Loucy (cell line): ENCODE measurements at regions not wholly inside any gene's neighbourhood (a gene's known extent, or its start where the extent isn't known, plus 50 kb on each side); places are given as distances from the start of the nearest gene placed in this dataset.

Source experiments
- H2AFZ ChIP-seq: fragments of 200-600 bp; sonication (generic); 2 replicates; pipeline ENCODE4 v1.6.0; 2016; ENCODE audit warnings: antibody characterized with exemption, mild to moderate bottlenecking, low read length, moderate library complexity
- H3F3A ChIP-seq: fragments of 200-600 bp; 2 replicates; pipeline ENCODE4 v1.6.0; 2016; ENCODE audit warnings: antibody characterized with exemption, low read depth, mild to moderate bottlenecking
- H3K27me3 ChIP-seq: fragments of 200-600 bp; sonication (generic); 2 replicates; pipeline ENCODE4 v1.6.1; 2014; ENCODE audit warnings: low read length, mild to moderate bottlenecking; ENCODE audit not compliant: insufficient read depth, poor library complexity, severe bottlenecking
- H3K36me3 ChIP-seq: fragments of 200-600 bp; sonication (generic); 2 replicates; pipeline ENCODE4 v1.6.1; 2016; ENCODE audit warnings: low read length; ENCODE audit not compliant: insufficient read depth
- H3K4me1 ChIP-seq: fragments of 200-600 bp; sonication (generic); 2 replicates; pipeline ENCODE4 v1.5.1; 2014; ENCODE audit warnings: low read length, mild to moderate bottlenecking; ENCODE audit not compliant: insufficient read depth, poor library complexity, severe bottlenecking
- H3K4me2 ChIP-seq: fragments of 200-600 bp; sonication (generic); 2 replicates; pipeline ENCODE4 v1.6.0; 2014; ENCODE audit warnings: antibody characterized with exemption, low read length, low read depth, mild to moderate bottlenecking; ENCODE audit not compliant: poor library complexity, severe bottlenecking
- H3K4me3 ChIP-seq: fragments of 200-600 bp; sonication (generic); 2 replicates; pipeline ENCODE4 v1.5.1; 2014; ENCODE audit warnings: low read length, mild to moderate bottlenecking, mixed read lengths; ENCODE audit not compliant: poor library complexity, severe bottlenecking
- H3K79me2 ChIP-seq: fragments of 200-600 bp; sonication (generic); 2 replicates; pipeline ENCODE4 v1.6.1; 2014; ENCODE audit warnings: low read length; ENCODE audit not compliant: insufficient read depth
- H3K9ac ChIP-seq: fragments of 200-600 bp; sonication (generic); 2 replicates; pipeline ENCODE4 v1.6.0; 2014; ENCODE audit warnings: mild to moderate bottlenecking, low read depth, low read length, moderate library complexity; ENCODE audit not compliant: poor library complexity, severe bottlenecking
- H3K9me2 ChIP-seq: fragments of 200-600 bp; sonication (generic); replicated peaks from 2 replicates; pipeline ENCODE4 v1.6.1; 2016; ENCODE audit warnings: low read depth, low read length, mixed read lengths
- H3K9me3 ChIP-seq: fragments of 200-600 bp; sonication (generic); 2 replicates; pipeline ENCODE4 v1.6.1; 2014; ENCODE audit warnings: mild to moderate bottlenecking, antibody characterized with exemption, low read length, low read depth; ENCODE audit not compliant: insufficient read depth
- H4K20me1 ChIP-seq: fragments of 200-600 bp; sonication (generic); 2 replicates; pipeline ENCODE4 v1.6.0; 2014; ENCODE audit warnings: antibody characterized with exemption, low read length, mild to moderate bottlenecking; ENCODE audit not compliant: insufficient read depth, poor library complexity, severe bottlenecking
- CTCF ChIP-seq: fragments of 200-600 bp; sonication (generic); conservative IDR thresholded peaks from 2 replicates; pipeline ENCODE4 v1.5.1; 2014; ENCODE audit warnings: mild to moderate bottlenecking, antibody characterized with exemption, low read length
- EZH2phosphoT487 ChIP-seq: fragments of 200-600 bp; IDR thresholded peaks from 2 replicates; pipeline ENCODE4 v1.6.1; 2018; ENCODE audit warnings: antibody characterized with exemption, mild to moderate bottlenecking, moderate library complexity, borderline replicate concordance

DNA sequence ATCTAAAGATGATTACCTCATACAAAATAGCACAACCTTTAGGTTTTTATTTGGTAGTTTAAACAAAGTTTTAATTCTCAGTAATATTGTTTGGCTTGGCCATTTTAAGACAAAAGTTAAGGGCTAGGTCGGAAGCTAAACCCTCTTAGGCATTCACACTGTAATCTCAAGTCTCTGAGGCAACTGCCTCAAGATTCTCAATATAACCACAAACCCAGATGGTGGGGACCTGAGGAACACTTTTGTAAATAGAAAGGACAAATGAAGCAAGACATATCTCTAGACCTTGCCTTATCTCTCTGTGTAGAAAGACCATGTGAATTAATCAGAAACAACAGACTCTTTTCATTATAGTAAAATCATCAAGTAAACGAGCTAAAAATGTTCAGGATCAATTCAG is 500.2 kb upstream of the CDH6 start:
- H3K9me3 ChIP-seq: no peaks in the 10 kb centered on the region
- no peaks in the 10 kb centered on the region for H4K20me1 ChIP-seq
- TF ChIP-seq EZH2phosphoT487 (no peak), CTCF (no peak)
- H3K9ac ChIP-seq: no peak overlapping the region
- H3K79me2 ChIP-seq: no peaks in the 10 kb centered on the region
- H3K27me3 ChIP-seq: no peaks in the 10 kb centered on the region
- H3K4me2 ChIP-seq: no peak overlapping the region
- H2AFZ ChIP-seq: no peak overlapping the region
- H3K36me3 ChIP-seq: no peaks in the 10 kb centered on the region
- no peaks in the 10 kb centered on the region for H3K4me1 ChIP-seq
- H3K4me3 ChIP-seq: no peak overlapping the region
- H3K9me2 ChIP-seq: no peaks in the 10 kb centered on the region
- no peaks in the 10 kb centered on the region for H3F3A ChIP-seq

DNA sequence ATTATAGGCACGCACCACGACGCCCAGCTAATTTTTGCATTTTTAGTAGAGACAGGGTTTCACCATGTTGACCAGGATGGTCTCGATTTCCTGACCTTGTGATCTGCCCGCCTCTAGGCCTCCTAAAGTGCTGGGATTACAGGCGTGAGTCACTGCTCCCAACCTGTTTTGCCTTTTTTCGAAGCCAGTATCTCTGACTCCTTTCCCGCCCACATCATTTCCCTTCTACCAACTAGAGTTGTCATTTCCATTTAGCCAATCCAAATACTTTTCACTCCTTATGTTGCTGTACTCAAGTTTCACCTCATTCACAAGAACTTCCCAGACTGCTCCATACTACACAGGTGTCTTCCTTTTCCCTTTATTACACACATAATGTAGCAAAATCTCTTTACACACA is 502.6 kb upstream of the CDH6 start:
- Histone ChIP-seq H4K20me1 (no peaks in the 10 kb centered on the region), H3K9ac (no peak overlapping the region), H3K4me1 (no peaks in the 10 kb centered on the region), H3K4me3 (no peak overlapping the region), H2AFZ (no peak overlapping the region), H3K79me2 (no peaks in the 10 kb centered on the region), H3K9me3 (no peaks in the 10 kb centered on the region), H3K9me2 (no peaks in the 10 kb centered on the region), H3K36me3 (no peaks in the 10 kb centered on the region), H3F3A (no peaks in the 10 kb centered on the region), H3K4me2 (no peak overlapping the region), H3K27me3 (no peaks in the 10 kb centered on the region)
- TF ChIP-seq EZH2phosphoT487 (no peak), CTCF (no peak)

- Histone ChIP-seq H3K36me3 (no peaks in the 10 kb centered on the region), H4K20me1 (no peaks in the 10 kb centered on the region), H3F3A (no peaks in the 10 kb centered on the region), H3K4me2 (no peak overlapping the region), H3K9me3 (no peaks in the 10 kb centered on the region), H3K9ac (no peak overlapping the region), H3K4me3 (no peak overlapping the region), H3K9me2 (no peaks in the 10 kb centered on the region), H2AFZ (no peak overlapping the region), H3K4me1 (no peaks in the 10 kb centered on the region), H3K79me2 (no peaks in the 10 kb centered on the region), H3K27me3 (no peaks in the 10 kb centered on the region)
- TF ChIP-seq EZH2phosphoT487 (no peak), CTCF (no peak)
Observed at GRCh38 chr5:30687461-30687860, 506.0 kb upstream of the CDH6 start.
